ENCODE measurements at regions not wholly inside any gene's neighbourhood (a gene's known extent, or its start where the extent isn't known, plus 50 kb on each side); places are given as distances from the start of the nearest gene placed in this dataset.
A peak's percentile ranks its signal among the peaks of the same experiment; 100 is the strongest.

DNA sequence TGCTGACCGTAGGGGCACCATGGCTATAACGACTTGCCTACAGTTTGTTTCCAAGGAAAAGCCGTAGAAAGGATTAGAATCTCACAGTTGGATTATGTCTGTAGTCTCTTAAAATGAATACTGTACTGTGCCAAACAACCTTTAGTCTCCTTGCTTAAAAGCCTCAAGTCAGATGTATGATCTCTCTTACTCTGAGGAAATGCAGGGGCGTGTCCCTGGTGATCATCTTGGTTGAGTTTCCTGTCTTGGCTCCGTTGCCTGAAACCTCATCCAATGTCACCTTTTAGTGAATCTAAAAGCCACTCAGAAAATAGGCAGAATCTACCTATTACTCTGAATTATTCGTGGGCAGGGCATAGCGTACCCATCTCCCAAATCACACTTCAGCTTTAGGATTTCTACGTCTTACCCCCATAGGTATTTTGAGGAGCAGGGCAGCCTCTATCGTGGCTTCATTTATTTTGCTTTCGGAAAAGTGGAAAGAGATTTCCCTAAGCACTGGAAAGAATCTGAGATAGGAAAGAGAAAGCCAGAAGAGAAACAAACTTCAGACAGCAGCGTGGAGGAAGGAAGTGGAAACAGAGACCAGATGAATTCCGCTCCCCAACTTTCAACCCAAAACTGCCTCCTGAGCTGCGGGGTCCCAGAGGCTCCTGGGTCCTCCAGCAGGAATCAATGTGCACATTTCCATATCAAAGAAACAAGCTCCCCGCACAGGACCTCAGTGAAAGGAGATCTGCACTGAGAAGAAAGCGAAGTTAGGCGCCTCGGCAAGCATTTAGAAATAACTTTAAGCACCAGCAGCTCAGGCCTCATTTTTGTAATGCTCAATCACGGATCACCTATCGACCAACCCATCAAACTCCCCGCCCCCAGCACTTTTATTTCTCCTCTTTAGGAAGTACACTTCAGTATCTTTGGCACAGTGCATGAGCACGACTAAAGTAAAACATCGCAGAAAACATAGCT, 245.8 kb downstream of the ETS1 start:
- no peak overlapping the region for H3K4me3 ChIP-seq (ENCODE audit: low read length)
- TF ChIP-seq, protein P1, sequence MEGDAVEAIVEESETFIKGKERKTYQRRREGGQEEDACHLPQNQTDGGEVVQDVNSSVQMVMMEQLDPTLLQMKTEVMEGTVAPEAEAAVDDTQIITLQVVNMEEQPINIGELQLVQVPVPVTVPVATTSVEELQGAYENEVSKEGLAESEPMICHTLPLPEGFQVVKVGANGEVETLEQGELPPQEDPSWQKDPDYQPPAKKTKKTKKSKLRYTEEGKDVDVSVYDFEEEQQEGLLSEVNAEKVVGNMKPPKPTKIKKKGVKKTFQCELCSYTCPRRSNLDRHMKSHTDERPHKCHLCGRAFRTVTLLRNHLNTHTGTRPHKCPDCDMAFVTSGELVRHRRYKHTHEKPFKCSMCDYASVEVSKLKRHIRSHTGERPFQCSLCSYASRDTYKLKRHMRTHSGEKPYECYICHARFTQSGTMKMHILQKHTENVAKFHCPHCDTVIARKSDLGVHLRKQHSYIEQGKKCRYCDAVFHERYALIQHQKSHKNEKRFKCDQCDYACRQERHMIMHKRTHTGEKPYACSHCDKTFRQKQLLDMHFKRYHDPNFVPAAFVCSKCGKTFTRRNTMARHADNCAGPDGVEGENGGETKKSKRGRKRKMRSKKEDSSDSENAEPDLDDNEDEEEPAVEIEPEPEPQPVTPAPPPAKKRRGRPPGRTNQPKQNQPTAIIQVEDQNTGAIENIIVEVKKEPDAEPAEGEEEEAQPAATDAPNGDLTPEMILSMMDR (conservative IDR thresholded peaks at IDR 0.05; ENCODE audit: low read length) = no peak
- no peak for DNase-seq (ENCODE audit: low read depth)

DNA sequence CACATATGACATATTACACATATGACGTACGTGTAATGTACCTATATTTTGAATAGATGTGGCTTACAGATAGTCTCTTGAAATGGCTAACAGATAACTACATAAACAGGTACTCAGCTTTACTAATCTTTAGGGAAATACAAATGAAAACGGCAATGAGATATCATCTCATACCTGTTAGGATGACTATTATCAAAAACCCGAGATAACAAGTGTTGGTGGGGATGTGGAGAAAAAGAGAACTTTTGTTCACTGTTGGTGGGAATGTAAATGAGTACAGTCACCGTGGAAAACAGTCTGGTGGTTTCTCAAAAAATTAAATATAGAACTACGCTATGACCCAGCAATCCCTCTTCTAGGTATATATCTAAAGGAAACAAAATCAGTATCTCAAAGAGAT, 247.6 kb downstream of the ETS1 start:
- no peak for DNase-seq (ENCODE audit: low read depth)
- no peak overlapping the region for H3K4me3 ChIP-seq (ENCODE audit: low read length)
- TF ChIP-seq, protein P1 (conservative IDR thresholded peaks at IDR 0.05; ENCODE audit: low read length) = no peak

DNA sequence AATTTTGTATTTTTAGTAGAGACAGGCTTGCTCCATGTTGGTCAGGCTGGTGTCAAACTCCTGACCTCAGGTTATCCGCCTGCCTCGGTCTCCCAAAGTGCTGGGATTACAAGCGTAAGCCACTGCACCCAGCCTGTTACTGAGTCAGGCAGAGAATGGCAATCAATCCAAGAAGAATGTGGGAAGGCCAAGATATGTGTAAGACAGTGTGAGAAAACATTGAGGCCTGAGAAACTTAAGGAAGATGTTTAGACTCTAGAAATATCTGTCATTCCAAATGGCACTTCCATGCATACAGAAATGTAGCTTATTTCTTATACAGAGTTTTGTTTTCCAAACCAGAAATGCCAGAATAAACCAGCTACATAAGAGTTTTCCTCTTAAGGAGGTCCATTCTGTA, 248.5 kb downstream of the ETS1 start:
- no peak for DNase-seq (ENCODE audit: low read depth)

DNA sequence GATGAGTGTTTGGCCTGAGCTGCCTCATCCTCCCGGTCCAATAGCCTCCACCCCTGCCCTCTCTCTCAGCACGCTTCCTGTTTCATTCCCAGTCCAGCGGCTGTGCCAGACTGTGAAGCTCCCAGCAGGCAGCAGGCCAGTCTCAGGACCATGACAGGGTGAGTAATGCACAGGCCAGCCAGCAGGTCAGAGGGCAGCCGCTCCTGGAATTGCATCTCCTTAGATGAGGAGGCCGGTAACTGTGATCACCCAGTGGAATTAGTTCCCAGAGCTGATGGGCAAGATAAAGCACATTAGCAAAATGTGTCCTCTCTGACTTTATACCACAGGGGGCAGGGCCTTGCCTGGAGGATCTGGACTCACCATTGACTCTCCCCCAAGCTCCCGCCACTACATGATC, 251.2 kb downstream of the ETS1 start:
- TF ChIP-seq, protein P1 (conservative IDR thresholded peaks at IDR 0.05; ENCODE audit: low read length) = no peak
- peak; percentile 55 for DNase-seq (ENCODE audit: low read depth)
- H3K4me3 ChIP-seq (ENCODE audit: low read length) = no peak overlapping the region

More for the DNA sequence above, 248.5 kb downstream of the ETS1 start:
- TF ChIP-seq, protein P1 (conservative IDR thresholded peaks at IDR 0.05; ENCODE audit: low read length) = no peak
- no peak overlapping the region for H3K4me3 ChIP-seq (ENCODE audit: low read length)

DNA sequence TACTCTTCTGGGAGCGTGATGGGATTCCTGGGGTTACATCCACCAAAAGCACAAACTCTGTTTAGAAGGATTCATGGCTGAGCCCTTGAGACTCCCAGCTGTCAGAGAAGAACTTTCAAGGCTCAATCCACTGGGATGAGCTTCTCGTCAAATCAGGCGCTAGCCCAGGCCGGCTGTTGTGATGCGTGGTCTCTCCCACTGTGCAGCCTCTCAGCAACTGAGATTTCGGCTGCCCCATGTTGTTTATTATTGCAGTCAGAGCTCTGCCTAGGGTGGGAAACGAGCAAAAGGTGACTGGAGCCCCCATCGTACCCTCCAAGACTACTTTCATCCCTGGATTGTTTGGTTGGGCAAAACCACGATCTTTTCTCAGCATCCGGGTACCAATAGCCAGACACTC, 251.6 kb downstream of the ETS1 start:
- TF ChIP-seq, protein P1 (conservative IDR thresholded peaks at IDR 0.05; ENCODE audit: low read length) = no peak
- H3K4me3 ChIP-seq (ENCODE audit: low read length) = no peak overlapping the region
- DNase-seq (ENCODE audit: low read depth) = no peak

DNA sequence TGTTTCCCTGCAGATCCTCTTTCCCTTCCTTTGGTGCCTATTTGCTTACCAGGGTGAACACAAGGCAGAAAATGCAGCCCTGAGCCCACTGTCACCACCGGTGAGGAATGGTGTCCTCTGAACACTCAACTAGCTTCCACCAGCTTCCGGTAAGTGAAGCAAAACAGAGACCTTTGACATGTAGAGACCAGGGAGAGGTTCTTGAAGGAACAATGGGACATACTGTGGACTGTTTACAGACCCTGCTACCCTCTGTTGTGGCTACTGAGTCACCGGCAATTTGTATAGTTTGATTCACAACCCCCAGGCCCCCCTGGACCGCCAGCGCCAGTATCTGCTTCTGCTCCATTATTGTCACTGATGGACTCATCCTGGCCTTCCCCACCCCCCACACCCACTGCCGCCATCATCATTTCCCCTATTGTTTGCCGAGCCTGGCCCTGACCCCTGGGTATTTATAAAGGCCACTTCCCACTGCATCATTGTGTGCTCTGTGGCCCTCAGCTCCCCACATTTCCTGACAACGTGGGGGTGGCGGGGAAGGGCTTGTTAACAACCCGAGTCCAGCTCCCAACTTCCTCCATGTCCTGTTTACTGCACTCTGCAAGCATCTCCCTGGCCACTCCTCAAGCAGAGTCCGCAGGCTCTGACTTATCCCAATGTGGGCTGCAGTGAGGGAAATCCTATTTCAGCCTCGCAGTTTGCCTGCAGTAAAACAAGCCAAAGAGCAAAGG, 252.9 kb downstream of the ETS1 start:
- DNase-seq (ENCODE audit: low read depth) = no peak
- TF ChIP-seq, protein P1 (conservative IDR thresholded peaks at IDR 0.05; ENCODE audit: low read length) = no peak
- no peak overlapping the region for H3K4me3 ChIP-seq (ENCODE audit: low read length)
